MM.1S (cell line): ENCODE measurements at regions not wholly inside any gene's neighbourhood (a gene's known extent, or its start where the extent isn't known, plus 50 kb on each side); places are given as distances from the start of the nearest gene placed in this dataset.
"Not testable (repeated sequence)": the region's sequence is repeated elsewhere in the genome, so short reads cannot be mapped to it uniquely, and the experiment has no call there.

ENCODE experiments used
- DNase-seq: peaks from one replicate; pipeline ENCODE4 v3.0.0-alpha.2; 2015
- H2AFZ ChIP-seq: fragments of 300-600 bp; sonication (generic); 2 replicates; pipeline ENCODE4 v1.6.0; 2016; ENCODE audit warnings: antibody characterized with exemption, low read length
- H3F3A ChIP-seq: fragments of 300-600 bp; sonication (generic); 2 replicates; pipeline ENCODE4 v1.6.1; 2016; ENCODE audit warnings: mild to moderate bottlenecking, antibody characterized with exemption, low read length, moderate library complexity, mixed read lengths; ENCODE audit not compliant: insufficient read depth
- H3K27ac ChIP-seq: fragments of 300-600 bp; sonication (generic); 2 replicates; pipeline ENCODE4 v1.5.1; 2016; ENCODE audit warnings: mild to moderate bottlenecking, low read length
- H3K27me3 ChIP-seq: fragments of 300-600 bp; sonication (generic); replicated peaks from 2 replicates; pipeline ENCODE4 v1.6.0; 2016; ENCODE audit warnings: low read length; ENCODE audit not compliant: insufficient read depth
- H3K36me3 ChIP-seq: fragments of 300-600 bp; sonication (generic); replicated peaks from 2 replicates; pipeline ENCODE4 v1.6.1; 2016; ENCODE audit warnings: mild to moderate bottlenecking, low read length, mixed read lengths; ENCODE audit not compliant: insufficient read depth
- H3K4me1 ChIP-seq: fragments of 300-600 bp; sonication (generic); 2 replicates; pipeline ENCODE4 v1.6.1; 2016; ENCODE audit warnings: low read length, mixed read lengths
- H3K4me2 ChIP-seq: fragments of 300-600 bp; sonication (generic); 2 replicates; pipeline ENCODE4 v1.6.0; 2016; ENCODE audit warnings: low read depth, low read length
- H3K4me3 ChIP-seq: fragments of 300-600 bp; sonication (generic); 2 replicates; pipeline ENCODE4 v1.5.1; 2016; ENCODE audit warnings: low read length, mixed read lengths
- H3K79me2 ChIP-seq: fragments of 300-600 bp; sonication (generic); 2 replicates; pipeline ENCODE4 v1.6.1; 2016; ENCODE audit warnings: mixed run types, low read length, mixed read lengths
- H3K9ac ChIP-seq: fragments of 300-600 bp; sonication (generic); 2 replicates; pipeline ENCODE4 v1.6.1; 2016; ENCODE audit warnings: low read length, mixed read lengths
- H3K9me2 ChIP-seq: fragments of 300-600 bp; sonication (generic); replicated peaks from 2 replicates; pipeline ENCODE4 v1.6.1; 2016; ENCODE audit warnings: mild to moderate bottlenecking, low read length, mixed read lengths; ENCODE audit not compliant: insufficient read depth
- H3K9me3 ChIP-seq: fragments of 300-600 bp; sonication (generic); replicated peaks from 2 replicates; pipeline ENCODE4 v1.6.1; 2016; ENCODE audit warnings: mild to moderate bottlenecking, low read length, mixed read lengths; ENCODE audit not compliant: insufficient read depth
- H4K20me1 ChIP-seq: fragments of 300-600 bp; sonication (generic); 2 replicates; pipeline ENCODE4 v1.6.1; 2016; ENCODE audit warnings: mild to moderate bottlenecking, low read length, moderate library complexity, mixed read lengths; ENCODE audit not compliant: insufficient read depth
- EZH2 ChIP-seq: fragments of 300-600 bp; sonication (generic); optimal IDR thresholded peaks from 2 replicates; pipeline ENCODE3; 2017; ENCODE audit warnings: low read depth, mild to moderate bottlenecking, antibody characterized with exemption, low read length, mixed read lengths
- EZH2phosphoT487 ChIP-seq: fragments of 300-600 bp; sonication (generic); IDR thresholded peaks from 2 replicates; pipeline ENCODE4 v1.6.1; 2018; ENCODE audit warnings: antibody characterized with exemption, low read length
- TF ChIP-seq, protein P1 (sequence below): fragments of 300-600 bp; sonication (generic); IDR thresholded peaks from 2 replicates; pipeline ENCODE4 v1.5.1; 2016; ENCODE audit warnings: antibody characterized with exemption, low read length, mixed read lengths

DNA sequence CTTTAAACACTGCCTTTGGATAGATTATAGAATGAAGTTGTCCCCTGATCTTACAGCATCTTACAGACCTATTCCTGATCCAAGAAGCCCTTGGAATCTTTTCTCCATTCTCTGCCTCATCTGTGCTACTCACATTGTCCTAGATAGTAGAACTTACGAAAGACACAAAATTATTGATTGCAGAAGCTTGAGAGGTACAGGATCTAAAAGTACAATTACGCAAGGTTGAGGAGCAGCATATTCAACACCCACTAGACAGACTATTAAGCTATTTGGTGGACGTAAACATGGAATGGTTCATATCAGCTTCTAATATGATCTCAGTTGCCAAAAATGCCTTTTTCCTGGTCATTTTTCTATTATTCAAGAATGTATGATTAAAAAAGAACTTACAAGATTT is 90.5 kb upstream of the SEM1 start:
- Histone ChIP-seq H3K4me1 (no peaks in the 10 kb centered on the region), H3K79me2 (no peaks in the 10 kb centered on the region), H3K9me2 (no peaks in the 10 kb centered on the region), H3K9ac (no peak overlapping the region), H3K36me3 (no peaks in the 10 kb centered on the region), H3K27me3 (no peaks in the 10 kb centered on the region), H3K9me3 (no peaks in the 10 kb centered on the region), H2AFZ (no peak overlapping the region), H3K4me2 (no peak overlapping the region), H4K20me1 (no peaks in the 10 kb centered on the region), H3K4me3 (no peak overlapping the region), H3K27ac (no peak overlapping the region), H3F3A (no peaks in the 10 kb centered on the region)
- no peak for TF ChIP-seq EZH2
- TF ChIP-seq EZH2phosphoT487, result no peak
- TF ChIP-seq, protein P1, sequence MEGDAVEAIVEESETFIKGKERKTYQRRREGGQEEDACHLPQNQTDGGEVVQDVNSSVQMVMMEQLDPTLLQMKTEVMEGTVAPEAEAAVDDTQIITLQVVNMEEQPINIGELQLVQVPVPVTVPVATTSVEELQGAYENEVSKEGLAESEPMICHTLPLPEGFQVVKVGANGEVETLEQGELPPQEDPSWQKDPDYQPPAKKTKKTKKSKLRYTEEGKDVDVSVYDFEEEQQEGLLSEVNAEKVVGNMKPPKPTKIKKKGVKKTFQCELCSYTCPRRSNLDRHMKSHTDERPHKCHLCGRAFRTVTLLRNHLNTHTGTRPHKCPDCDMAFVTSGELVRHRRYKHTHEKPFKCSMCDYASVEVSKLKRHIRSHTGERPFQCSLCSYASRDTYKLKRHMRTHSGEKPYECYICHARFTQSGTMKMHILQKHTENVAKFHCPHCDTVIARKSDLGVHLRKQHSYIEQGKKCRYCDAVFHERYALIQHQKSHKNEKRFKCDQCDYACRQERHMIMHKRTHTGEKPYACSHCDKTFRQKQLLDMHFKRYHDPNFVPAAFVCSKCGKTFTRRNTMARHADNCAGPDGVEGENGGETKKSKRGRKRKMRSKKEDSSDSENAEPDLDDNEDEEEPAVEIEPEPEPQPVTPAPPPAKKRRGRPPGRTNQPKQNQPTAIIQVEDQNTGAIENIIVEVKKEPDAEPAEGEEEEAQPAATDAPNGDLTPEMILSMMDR, result no peak
- DNase-seq, result no peak

DNA sequence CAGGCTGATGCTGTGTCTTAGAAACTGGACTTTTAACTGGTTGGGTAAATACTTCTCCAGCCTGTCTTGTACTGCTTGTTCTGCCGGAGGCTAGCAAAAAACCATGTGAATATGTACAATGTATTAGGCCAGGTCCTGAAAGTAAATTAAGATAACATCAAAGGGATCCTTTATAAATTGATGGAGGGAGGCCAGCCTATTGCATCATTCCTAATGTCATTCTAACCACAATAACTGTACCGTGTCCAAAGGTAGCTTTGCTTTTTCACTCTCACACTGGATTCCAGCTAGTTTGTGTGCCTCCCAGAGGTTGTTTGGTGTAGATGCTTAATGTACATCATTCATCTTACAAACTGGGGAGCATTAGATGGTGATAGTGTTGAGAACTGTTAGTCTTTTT is 91.2 kb upstream of the SEM1 start:
- Histone ChIP-seq H3K27ac (no peak overlapping the region), H3K79me2 (no peaks in the 10 kb centered on the region), H3K36me3 (no peaks in the 10 kb centered on the region), H4K20me1 (no peaks in the 10 kb centered on the region), H3K9me3 (no peaks in the 10 kb centered on the region), H3K9me2 (no peaks in the 10 kb centered on the region), H3K27me3 (no peaks in the 10 kb centered on the region), H3K4me2 (no peak overlapping the region), H3K4me1 (no peaks in the 10 kb centered on the region), H3K4me3 (no peak overlapping the region), H3F3A (no peaks in the 10 kb centered on the region), H3K9ac (no peak overlapping the region), H2AFZ (no peak overlapping the region)
- no peak for DNase-seq
- no peak for TF ChIP-seq EZH2
- TF ChIP-seq, protein P1, result no peak
- TF ChIP-seq EZH2phosphoT487, result no peak

DNA sequence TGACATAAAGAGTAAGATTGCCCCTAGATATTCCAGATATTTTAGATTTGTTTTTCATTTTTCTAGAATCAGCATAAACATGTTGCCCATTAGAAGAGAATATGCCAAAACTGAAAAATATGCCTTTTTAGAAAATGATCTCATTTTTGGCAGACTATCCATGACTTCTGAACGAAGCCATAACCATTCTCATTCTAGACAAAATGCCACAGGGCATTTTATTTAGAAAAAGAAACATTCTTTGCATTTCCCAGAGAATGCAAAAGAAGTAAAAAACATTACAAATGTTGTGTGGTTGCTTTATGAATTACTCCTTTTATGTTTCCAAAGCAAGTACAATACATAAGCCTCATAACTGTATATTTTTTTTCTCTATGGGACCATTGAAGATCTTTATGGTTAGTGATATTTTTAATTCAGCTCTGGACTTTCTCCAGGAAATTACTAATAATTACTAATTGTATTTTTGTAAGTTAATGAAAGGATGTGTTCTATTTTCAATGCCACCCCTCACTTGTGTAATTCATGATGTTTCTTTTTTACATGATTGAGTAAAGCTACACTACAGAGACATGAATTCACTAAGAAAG is 109.6 kb upstream of the SEM1 start:
- Histone ChIP-seq H3K4me2 (no peak overlapping the region), H3K4me1 (no peaks in the 10 kb centered on the region), H3F3A (no peaks in the 10 kb centered on the region), H3K4me3 (no peak overlapping the region), H3K36me3 (no peaks in the 10 kb centered on the region), H3K9ac (no peak overlapping the region), H2AFZ (no peak overlapping the region), H3K79me2 (no peaks in the 10 kb centered on the region), H3K27ac (no peak overlapping the region), H4K20me1 (no peaks in the 10 kb centered on the region), H3K9me2 (no peaks in the 10 kb centered on the region), H3K27me3 (no peaks in the 10 kb centered on the region), H3K9me3 (no peaks in the 10 kb centered on the region)
- TF ChIP-seq EZH2phosphoT487, result no peak
- DNase-seq, result no peak

DNA sequence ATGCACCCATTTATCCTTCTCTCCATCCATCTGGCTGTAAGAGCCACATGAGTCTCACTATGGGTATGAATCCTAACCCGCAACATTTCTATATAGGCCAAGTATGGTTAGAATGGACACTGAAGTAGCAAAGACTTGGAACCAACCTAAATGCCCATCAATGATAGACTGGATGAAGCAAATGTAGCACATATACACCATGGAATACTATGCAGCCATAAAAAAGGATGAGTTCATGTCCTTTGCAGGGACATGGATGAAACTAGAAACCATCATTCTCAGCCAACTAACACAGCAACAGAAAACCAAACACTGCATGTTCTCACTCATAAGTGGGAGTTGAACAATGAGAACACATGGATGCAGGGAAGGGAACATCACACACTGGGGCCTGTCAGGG is 111.5 kb upstream of the SEM1 start:
- not testable (repeated sequence) for H3K27ac ChIP-seq, H3K9ac ChIP-seq, H3K4me2 ChIP-seq, H3F3A ChIP-seq, H3K9me3 ChIP-seq, H3K36me3 ChIP-seq, H3K79me2 ChIP-seq, H4K20me1 ChIP-seq, H3K4me3 ChIP-seq, H3K27me3 ChIP-seq, H3K4me1 ChIP-seq, H2AFZ ChIP-seq, DNase-seq, H3K9me2 ChIP-seq
